GM18861 (cell line): ENCODE measurements at regions not wholly inside any gene's neighbourhood (a gene's known extent, or its start where the extent isn't known, plus 50 kb on each side); places are given as distances from the start of the nearest gene placed in this dataset.

Experiments
- ATAC-seq: cut with Tn5 transposase; IDR thresholded peaks from one replicate; pipeline ENCODE4 v1.9.1; 2021; ENCODE audit not compliant: unreplicated experiment

- ATAC-seq = no peak
Observed at GRCh38 chr5:40071870-40072269, 607.8 kb upstream of the PTGER4 start.

GRCh38 chr5:40066616-40067015, 613.1 kb upstream of the PTGER4 start:
- ATAC-seq = no peak

- no peak for ATAC-seq
Observed at GRCh38 chr5:40052808-40053207, 626.9 kb upstream of the PTGER4 start.

GRCh38 chr5:40046792-40047191, 622.0 kb upstream of the DAB2 start:
- no peak for ATAC-seq

- ATAC-seq = no peak
Observed at GRCh38 chr5:40045429-40045828, 620.6 kb upstream of the DAB2 start.

GRCh38 chr5:40043916-40044315, 619.1 kb upstream of the DAB2 start:
- no peak for ATAC-seq

GRCh38 chr5:40041452-40041851, 616.7 kb upstream of the DAB2 start:
- no peak for ATAC-seq

- no peak for ATAC-seq
Observed at GRCh38 chr5:40037713-40038112, 612.9 kb upstream of the DAB2 start.

- ATAC-seq = no peak
Observed at GRCh38 chr5:40034441-40034840, 609.7 kb upstream of the DAB2 start.

GRCh38 chr5:40033411-40033810, 608.6 kb upstream of the DAB2 start:
- ATAC-seq = peak; percentile 94

GRCh38 chr5:40033009-40033408, 608.2 kb upstream of the DAB2 start:
- no peak for ATAC-seq

GRCh38 chr5:40030661-40031060, 605.9 kb upstream of the DAB2 start:
- no peak for ATAC-seq

- ATAC-seq = no peak
Observed at GRCh38 chr5:40029711-40030495, 605.1 kb upstream of the DAB2 start.

GRCh38 chr5:40027400-40027799, 602.6 kb upstream of the DAB2 start:
- no peak for ATAC-seq

- no peak for ATAC-seq
Observed at GRCh38 chr5:40025586-40025985, 600.8 kb upstream of the DAB2 start.

- no peak for ATAC-seq
Observed at GRCh38 chr5:40022057-40022456, 597.3 kb upstream of the DAB2 start.

- no peak for ATAC-seq
Observed at GRCh38 chr5:40021007-40021406, 596.2 kb upstream of the DAB2 start.

GRCh38 chr5:40017918-40018317, 593.1 kb upstream of the DAB2 start:
- ATAC-seq = no peak

GRCh38 chr5:40017135-40017534, 592.4 kb upstream of the DAB2 start:
- no peak for ATAC-seq

GRCh38 chr5:40010436-40010835, 585.7 kb upstream of the DAB2 start:
- no peak for ATAC-seq

GRCh38 chr5:40006260-40006659, 581.5 kb upstream of the DAB2 start:
- ATAC-seq = no peak

GRCh38 chr5:40001796-40002195, 577.0 kb upstream of the DAB2 start:
- no peak for ATAC-seq

GRCh38 chr5:39998518-39998917, 573.7 kb upstream of the DAB2 start:
- no peak for ATAC-seq
